Vagina (tissue), 2 donors: ENCODE measurements at regions not wholly inside any gene's neighbourhood (a gene's known extent, or its start where the extent isn't known, plus 50 kb on each side); places are given as distances from the start of the nearest gene placed in this dataset.

Source experiments
- POLR2A ChIP-seq, 2 donors: fragments of 450-650 bp; IDR thresholded peaks; one replicate each; pipeline ENCODE4 v1.6.1; 2017; ENCODE audit warnings: antibody characterized with exemption in 2 of 2, mild to moderate bottlenecking in 2 of 2, moderate library complexity in 2 of 2
- POLR2AphosphoS5 ChIP-seq, 2 donors: sonication (generic); formaldehyde crosslinking; IDR thresholded peaks; one replicate each; pipeline ENCODE4 v1.9.0; 2017; ENCODE audit warnings: antibody characterized with exemption in 2 of 2, mild to moderate bottlenecking in 2 of 2, low read depth in 1 of 2; ENCODE audit not compliant: insufficient read depth in 1 of 2
- TF ChIP-seq, protein P1 (sequence below), 3 experiments: fragments of 450-650 bp in 2 of 3; fragments of 200-600 bp in 1 of 3; sonication (generic) in 1 of 3; IDR thresholded peaks; one replicate each; pipeline ENCODE4 v1.5.1; 2017 to 2019; ENCODE audit warnings: antibody characterized with exemption in 3 of 3, mild to moderate bottlenecking in 2 of 3, moderate library complexity in 2 of 3

- TF ChIP-seq, protein P1, sequence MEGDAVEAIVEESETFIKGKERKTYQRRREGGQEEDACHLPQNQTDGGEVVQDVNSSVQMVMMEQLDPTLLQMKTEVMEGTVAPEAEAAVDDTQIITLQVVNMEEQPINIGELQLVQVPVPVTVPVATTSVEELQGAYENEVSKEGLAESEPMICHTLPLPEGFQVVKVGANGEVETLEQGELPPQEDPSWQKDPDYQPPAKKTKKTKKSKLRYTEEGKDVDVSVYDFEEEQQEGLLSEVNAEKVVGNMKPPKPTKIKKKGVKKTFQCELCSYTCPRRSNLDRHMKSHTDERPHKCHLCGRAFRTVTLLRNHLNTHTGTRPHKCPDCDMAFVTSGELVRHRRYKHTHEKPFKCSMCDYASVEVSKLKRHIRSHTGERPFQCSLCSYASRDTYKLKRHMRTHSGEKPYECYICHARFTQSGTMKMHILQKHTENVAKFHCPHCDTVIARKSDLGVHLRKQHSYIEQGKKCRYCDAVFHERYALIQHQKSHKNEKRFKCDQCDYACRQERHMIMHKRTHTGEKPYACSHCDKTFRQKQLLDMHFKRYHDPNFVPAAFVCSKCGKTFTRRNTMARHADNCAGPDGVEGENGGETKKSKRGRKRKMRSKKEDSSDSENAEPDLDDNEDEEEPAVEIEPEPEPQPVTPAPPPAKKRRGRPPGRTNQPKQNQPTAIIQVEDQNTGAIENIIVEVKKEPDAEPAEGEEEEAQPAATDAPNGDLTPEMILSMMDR (IDR thresholded peaks at IDR 0.05): no peak
- TF ChIP-seq POLR2AphosphoS5 (IDR thresholded peaks at IDR 0.05; ENCODE audit: insufficient read depth in 1 of 2, low read depth in 1 of 2) (no peak), POLR2A (IDR thresholded peaks at IDR 0.05) (no peak)
These were observed 348.0 kb downstream of the SEC23A start for GRCh38 chr14:38755036-38755435.
